ENCODE measurements at regions not wholly inside any gene's neighbourhood (a gene's known extent, or its start where the extent isn't known, plus 50 kb on each side); places are given as distances from the start of the nearest gene placed in this dataset.

- TF ChIP-seq CEBPB (IDR thresholded peaks at IDR 0.05; ENCODE audit: low read depth, low read length) (no peak), CTCF (conservative IDR thresholded peaks at IDR 0.05; ENCODE audit: low read depth, low read length) (no peak), USF2 (IDR thresholded peaks at IDR 0.05; ENCODE audit: low read depth, low read length) (no peak), POLR2A (IDR thresholded peaks at IDR 0.05; ENCODE audit: low read depth, low read length) (no peak), SMC3 (IDR thresholded peaks at IDR 0.05; ENCODE audit: low read depth, low read length) (no peak), MAZ (IDR thresholded peaks at IDR 0.05; ENCODE audit: borderline replicate concordance, low read depth, low read length) (no peak), RAD21 (IDR thresholded peaks at IDR 0.05; ENCODE audit: low read length) (no peak), RCOR1 (IDR thresholded peaks at IDR 0.05; ENCODE audit: insufficient replicate concordance, low read length) (no peak)
These were observed 110.0 kb downstream of the KCNRG start for GRCh38 chr13:50125304-50125553.
